Astrocyte of the cerebellum (primary cell): ENCODE measurements at regions not wholly inside any gene's neighbourhood (a gene's known extent, or its start where the extent isn't known, plus 50 kb on each side); places are given as distances from the start of the nearest gene placed in this dataset.

Source experiments
- DNase-seq: peaks from one replicate; pipeline ENCODE4 v3.0.0-alpha.2; 2011; ENCODE audit warnings: low read depth
- H3K4me3 ChIP-seq: 2 replicates; pipeline ENCODE4 v1.5.1; 2011; ENCODE audit warnings: mild to moderate bottlenecking, low read depth, low read length, moderate library complexity
- in situ Hi-C: cut with HindIII; loops from 2 replicates; pipeline ENCODE4 v1.10.0; 2017; ENCODE audit warnings: low sequenced_read_pairs
- TF ChIP-seq, protein P1 (sequence below): IDR thresholded peaks from 2 replicates; pipeline ENCODE4 v1.5.1; 2012; ENCODE audit warnings: low read length, low read depth, moderate library complexity, mild to moderate bottlenecking; ENCODE audit errors: missing control alignments

DNA sequence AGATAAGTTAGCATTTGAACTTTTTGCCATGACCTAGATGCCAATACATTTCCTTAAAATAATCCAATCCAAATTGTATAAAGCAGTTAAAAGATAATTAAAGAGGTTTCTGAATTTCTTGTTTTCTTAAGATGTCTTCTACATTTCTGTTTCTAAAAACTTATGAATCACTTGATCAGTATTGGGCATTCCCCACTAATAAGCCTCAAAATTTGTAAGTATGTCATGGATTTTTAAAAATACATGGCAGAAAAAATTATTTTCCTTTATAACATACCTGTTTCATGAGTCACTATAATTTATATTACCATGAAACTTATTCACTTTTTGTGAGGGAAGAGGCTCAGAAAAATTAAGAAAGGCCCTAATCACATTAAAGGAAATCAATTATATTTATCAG lies 90.3 kb upstream of the TFPI start:
- in situ Hi-C loops = no loop called here
- TF ChIP-seq, protein P1, sequence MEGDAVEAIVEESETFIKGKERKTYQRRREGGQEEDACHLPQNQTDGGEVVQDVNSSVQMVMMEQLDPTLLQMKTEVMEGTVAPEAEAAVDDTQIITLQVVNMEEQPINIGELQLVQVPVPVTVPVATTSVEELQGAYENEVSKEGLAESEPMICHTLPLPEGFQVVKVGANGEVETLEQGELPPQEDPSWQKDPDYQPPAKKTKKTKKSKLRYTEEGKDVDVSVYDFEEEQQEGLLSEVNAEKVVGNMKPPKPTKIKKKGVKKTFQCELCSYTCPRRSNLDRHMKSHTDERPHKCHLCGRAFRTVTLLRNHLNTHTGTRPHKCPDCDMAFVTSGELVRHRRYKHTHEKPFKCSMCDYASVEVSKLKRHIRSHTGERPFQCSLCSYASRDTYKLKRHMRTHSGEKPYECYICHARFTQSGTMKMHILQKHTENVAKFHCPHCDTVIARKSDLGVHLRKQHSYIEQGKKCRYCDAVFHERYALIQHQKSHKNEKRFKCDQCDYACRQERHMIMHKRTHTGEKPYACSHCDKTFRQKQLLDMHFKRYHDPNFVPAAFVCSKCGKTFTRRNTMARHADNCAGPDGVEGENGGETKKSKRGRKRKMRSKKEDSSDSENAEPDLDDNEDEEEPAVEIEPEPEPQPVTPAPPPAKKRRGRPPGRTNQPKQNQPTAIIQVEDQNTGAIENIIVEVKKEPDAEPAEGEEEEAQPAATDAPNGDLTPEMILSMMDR = no peak
- peak; percentile 3 for DNase-seq
- no peak overlapping the region for H3K4me3 ChIP-seq

DNA sequence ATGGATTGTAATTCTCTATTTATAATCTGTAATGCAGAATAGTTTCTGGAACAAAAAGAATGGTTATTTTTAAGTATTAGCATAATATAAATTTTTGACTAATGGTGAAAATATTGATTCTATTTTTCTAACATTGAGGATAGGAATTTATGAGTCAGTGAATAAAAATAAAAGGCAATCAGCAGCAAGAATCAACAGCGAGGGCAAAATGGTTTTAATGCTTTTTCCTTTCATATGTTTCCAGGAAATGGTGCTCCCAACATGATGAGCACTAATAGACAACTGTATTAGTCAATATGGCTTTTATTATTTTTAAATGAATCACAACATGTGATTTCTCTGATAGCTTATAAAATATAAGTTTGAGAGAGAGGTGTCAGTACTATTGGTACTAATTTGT lies 90.7 kb upstream of the TFPI start:
- H3K4me3 ChIP-seq = no peak overlapping the region
- no peak for DNase-seq
- in situ Hi-C loops = no loop called here
- TF ChIP-seq, protein P1 = no peak

DNA sequence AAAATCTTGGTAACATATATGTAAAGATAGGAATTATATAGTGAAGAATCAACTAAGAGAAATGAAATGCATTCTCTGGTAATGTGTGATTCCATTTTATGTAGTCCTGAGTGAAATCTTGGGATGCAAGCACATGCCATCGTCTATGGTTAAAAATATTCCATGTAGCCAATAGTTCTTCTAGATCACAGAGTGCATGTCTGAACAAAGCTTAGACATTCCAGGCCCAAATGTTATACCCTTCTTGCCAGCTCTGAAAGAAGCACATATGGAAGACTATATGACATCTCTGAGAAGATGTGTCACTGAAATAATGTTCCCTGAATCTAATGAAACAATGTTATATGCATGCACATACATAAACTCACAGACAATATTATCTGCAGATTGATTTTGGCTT lies 92.3 kb upstream of the TFPI start:
- no peak overlapping the region for H3K4me3 ChIP-seq
- DNase-seq = no peak
- TF ChIP-seq, protein P1 = no peak
- in situ Hi-C loops = no loop called here

DNA sequence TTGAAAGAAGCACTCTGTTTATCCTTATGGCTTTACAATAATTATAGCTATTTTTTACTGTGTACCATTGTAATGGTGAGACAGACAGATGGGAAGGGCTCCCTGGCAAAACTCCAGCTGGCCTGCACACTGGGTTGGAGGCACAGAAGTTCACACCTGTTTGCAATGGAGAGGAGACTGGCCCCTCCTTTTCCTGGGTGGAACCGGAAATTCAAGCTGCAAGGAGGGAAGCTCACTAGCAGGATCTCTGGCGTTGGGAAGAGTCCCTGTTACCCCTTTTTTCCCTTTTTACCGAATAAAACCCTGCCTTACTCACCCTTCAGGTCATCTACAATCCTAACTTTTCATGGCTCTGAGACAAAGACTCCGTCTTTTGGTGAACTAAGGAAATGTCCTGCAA lies 100.3 kb upstream of the TFPI start:
- no peak for DNase-seq
- in situ Hi-C loops = no loop called here
- TF ChIP-seq, protein P1 = no peak
- H3K4me3 ChIP-seq = no peak overlapping the region

DNA sequence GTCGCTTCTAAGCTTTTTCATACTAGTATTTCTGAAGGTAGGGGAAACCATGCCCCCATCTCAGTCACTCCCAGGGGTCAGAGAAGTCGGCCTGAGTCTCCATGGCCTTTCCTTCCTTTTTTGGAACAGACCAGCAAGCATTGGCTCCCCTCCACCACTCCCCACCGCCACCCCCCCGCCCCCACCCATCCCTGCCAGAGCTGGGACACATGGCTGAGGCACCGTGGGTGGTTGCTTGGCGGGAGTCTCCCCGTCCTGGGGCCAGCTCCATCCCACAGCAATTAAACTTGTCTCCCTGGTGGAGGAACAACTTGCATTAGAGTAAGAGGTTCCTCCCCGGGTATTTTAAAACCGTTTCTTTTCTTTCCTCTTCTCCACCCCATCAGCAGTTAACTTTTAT lies 100.8 kb upstream of the TFPI start:
- no peak overlapping the region for H3K4me3 ChIP-seq
- TF ChIP-seq, protein P1 = no peak
- no peak for DNase-seq
- in situ Hi-C loops = no loop called here

DNA sequence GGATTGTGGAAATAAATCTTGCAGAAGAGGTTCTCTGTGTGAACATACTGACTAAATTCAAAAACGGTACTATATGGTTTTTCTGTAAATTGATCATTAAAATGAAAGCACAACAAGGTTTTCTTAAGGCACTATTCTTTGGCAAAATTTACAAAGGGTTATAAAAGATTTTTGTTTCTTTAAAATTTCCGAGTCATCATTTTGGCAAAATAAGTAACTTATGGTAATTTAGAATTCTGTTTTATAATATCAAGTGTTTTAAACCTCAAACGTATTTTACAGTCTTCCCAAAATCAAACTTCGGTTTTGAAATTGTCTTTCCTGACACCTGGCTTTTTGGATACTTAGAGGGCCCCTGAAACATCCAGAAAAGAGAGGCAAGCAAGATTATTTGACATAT lies 101.9 kb upstream of the TFPI start:
- TF ChIP-seq, protein P1 = no peak
- DNase-seq = no peak
- in situ Hi-C loops = no loop called here
- no peak overlapping the region for H3K4me3 ChIP-seq
